Hepatocyte (in vitro differentiated cells): ENCODE measurements at regions not wholly inside any gene's neighbourhood (a gene's known extent, or its start where the extent isn't known, plus 50 kb on each side); places are given as distances from the start of the nearest gene placed in this dataset.

Experiments used
- CTCF ChIP-seq: fragments of 200-600 bp; sonication (generic); IDR thresholded peaks from 2 replicates; pipeline ENCODE4 v1.5.1; 2016; ENCODE audit warnings: antibody characterized with exemption, mild to moderate bottlenecking; ENCODE audit not compliant: poor library complexity
- EZH2 ChIP-seq: fragments of 200-600 bp; sonication (generic); IDR thresholded peaks from 2 replicates; pipeline ENCODE4 v1.6.1; 2016; ENCODE audit warnings: antibody characterized with exemption, mild to moderate bottlenecking, borderline replicate concordance
- EZH2phosphoT487 ChIP-seq: fragments of 200-600 bp; sonication (generic); IDR thresholded peaks from one replicate; pipeline ENCODE4 v1.6.1; 2018; ENCODE audit warnings: antibody characterized with exemption, mild to moderate bottlenecking, low read depth, moderate library complexity; ENCODE audit not compliant: unreplicated experiment, severe bottlenecking

DNA sequence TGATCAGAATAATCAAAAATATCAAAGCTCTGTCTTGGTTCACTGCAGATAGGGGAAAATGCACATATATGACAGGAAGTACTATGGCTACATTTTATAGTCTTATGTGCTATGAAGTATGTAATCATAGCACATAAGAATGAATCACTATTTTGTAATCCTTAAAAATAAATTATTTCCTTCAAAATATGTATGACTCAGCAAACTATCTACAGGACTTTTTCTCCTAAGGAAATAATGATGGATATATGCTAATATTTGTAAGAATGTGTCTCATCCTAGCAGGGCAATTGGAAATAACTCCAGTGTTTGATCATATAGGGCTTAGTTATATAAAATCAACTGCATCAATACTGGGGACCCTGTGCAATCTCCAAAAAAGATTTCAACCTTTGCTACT, 85.1 kb downstream of the SLC24A2 start:
- TF ChIP-seq CTCF, result no peak
- TF ChIP-seq EZH2, result no peak
- no peak for TF ChIP-seq EZH2phosphoT487
